Body of pancreas (tissue), 4 donors: ENCODE measurements at regions not wholly inside any gene's neighbourhood (a gene's known extent, or its start where the extent isn't known, plus 50 kb on each side); places are given as distances from the start of the nearest gene placed in this dataset.
A peak's percentile ranks its signal among the peaks of the same experiment; 100 is the strongest.

ENCODE experiments used
- ATAC-seq: fragments of 150-250 bp; one replicate; pipeline ENCODE4 v1.9.1; 2016
- DNase-seq, 4 donors: peaks; one replicate each; pipeline ENCODE4 v3.0.0-alpha.2; 2019
- H3K27ac ChIP-seq, 4 donors: fragments of 200-600 bp; sonication (generic); 1 replicate in 3 of 4; 2 replicates in 1 of 4; pipeline versions ENCODE4 v1.5.1 to v1.6.1; 2016 to 2019; ENCODE audit warnings: mild to moderate bottlenecking in 1 of 4, mixed read lengths in 1 of 4, moderate library complexity in 1 of 4
- H3K27me3 ChIP-seq, 2 donors: fragments of 200-600 bp; sonication (generic); one replicate each; pipeline ENCODE4 v1.6.0; 2016; ENCODE audit warnings: mild to moderate bottlenecking in 1 of 2
- H3K36me3 ChIP-seq, 2 donors: fragments of 200-600 bp; sonication (generic); replicated peaks in 1 of 2; 2 replicates each; pipeline ENCODE4 v1.5.1; 2016; ENCODE audit warnings: low read depth in 2 of 2; ENCODE audit not compliant: insufficient read depth in 1 of 2
- H3K4me1 ChIP-seq: fragments of 200-600 bp; sonication (generic); one replicate; pipeline ENCODE4 v1.6.0; 2016
- H3K4me3 ChIP-seq, 2 donors: fragments of 200-600 bp; sonication (generic); 1 replicate in 1 of 2; 2 replicates in 1 of 2; pipeline ENCODE4 v1.5.1; 2016 to 2019
- H3K9me3 ChIP-seq, 3 donors: fragments of 200-600 bp; sonication (generic); 1 replicate in 2 of 3; 2 replicates in 1 of 3; pipeline ENCODE4 v1.5.1; 2016
- CTCF ChIP-seq, 7 experiments: fragments of 450-650 bp in 4 of 7; fragments of 200-600 bp in 3 of 7; sonication (generic) in 3 of 7; IDR thresholded peaks; one replicate each; pipeline ENCODE4 v1.5.1; 2016 to 2019; ENCODE audit warnings: antibody characterized with exemption in 7 of 7
- POLR2A ChIP-seq, 3 donors: fragments of 450-650 bp; IDR thresholded peaks; one replicate each; pipeline ENCODE4 v1.6.1; 2016; ENCODE audit warnings: antibody characterized with exemption in 3 of 3, mild to moderate bottlenecking in 2 of 3
- WGBS, 2 donors: methylation state at CpG; one replicate each; pipeline ENCODE4 v1.1.5; 2017; 5-methylcytosine and 5-hydroxymethylcytosine counted together
- intact Hi-C: fragments of 100-400 bp; cut with DNase I; formaldehyde crosslinking; loops from one replicate; pipeline ENCODE4 v1.15.1; 2023

- H3K4me3 ChIP-seq: no peak overlapping the region
- no peak for TF ChIP-seq CTCF (IDR thresholded peaks at IDR 0.05)
- no peak for TF ChIP-seq POLR2A (IDR thresholded peaks at IDR 0.05)
- DNase-seq (peak; percentile 22 to 68 (median 56)), ATAC-seq (peak; percentile 74)
- 19 to 21% methylated on average over 4 of the region's 4 CpGs for WGBS, 2 donors
- H3K27ac ChIP-seq: peak overlapping the region; percentile 24 to 52 (median 37)
- no peaks in the 10 kb centered on the region for H3K36me3 ChIP-seq
- peaks cover 17% of the 10 kb centered on the region for H3K4me1 ChIP-seq
- no peaks in the 10 kb centered on the region for H3K9me3 ChIP-seq
- intact Hi-C loops: no loop called here
- no peaks in the 10 kb centered on the region for H3K27me3 ChIP-seq
Observed at GRCh38 chr9:14027116-14027800, 286.7 kb downstream of the NFIB start.

GRCh38 chr9:14025741-14026140 is 288.2 kb downstream of the NFIB start:
- intact Hi-C loops: no loop called here
- TF ChIP-seq CTCF (IDR thresholded peaks at IDR 0.05): no peak
- TF ChIP-seq POLR2A (IDR thresholded peaks at IDR 0.05): no peak

GRCh38 chr9:14023285-14023684 is 290.7 kb downstream of the NFIB start:
- Histone ChIP-seq H3K4me3 (no peak overlapping the region), H3K4me1 (peaks cover 17% of the 10 kb centered on the region), H3K27ac (no peak overlapping the region), H3K36me3 (no peaks in the 10 kb centered on the region), H3K9me3 (no peaks in the 10 kb centered on the region), H3K27me3 (no peaks in the 10 kb centered on the region)
- no peak for DNase-seq
- ATAC-seq: no peak
- 95 to 97% methylated on average over 1 of the region's 1 CpG for WGBS, 2 donors
- no peak for TF ChIP-seq POLR2A (IDR thresholded peaks at IDR 0.05)
- TF ChIP-seq CTCF (IDR thresholded peaks at IDR 0.05): no peak
- intact Hi-C loops: no loop called here

More at GRCh38 chr9:14025741-14026140, 288.2 kb downstream of the NFIB start:
- Histone ChIP-seq H3K36me3 (no peaks in the 10 kb centered on the region), H3K27me3 (no peaks in the 10 kb centered on the region), H3K27ac (no peak overlapping the region), H3K4me1 (peaks cover 17% of the 10 kb centered on the region), H3K4me3 (no peak overlapping the region), H3K9me3 (no peaks in the 10 kb centered on the region)
- WGBS, 2 donors: 32 to 75% methylated on average over 1 to 2 of the region's 2 CpGs
- no peak for ATAC-seq
- DNase-seq: no peak

GRCh38 chr9:14021871-14022525 is 291.9 kb downstream of the NFIB start:
- 70 to 90% methylated on average over 3 of the region's 3 CpGs for WGBS, 2 donors
- H3K27ac ChIP-seq: no peak overlapping the region
- DNase-seq (no peak), ATAC-seq (peak; percentile 27)
- no peak overlapping the region for H3K4me3 ChIP-seq
- peaks cover 4% of the 10 kb centered on the region for H3K4me1 ChIP-seq
- no peaks in the 10 kb centered on the region for H3K36me3 ChIP-seq
- intact Hi-C loops: no loop called here
- no peak for TF ChIP-seq CTCF (IDR thresholded peaks at IDR 0.05)
- H3K9me3 ChIP-seq: no peaks in the 10 kb centered on the region
- H3K27me3 ChIP-seq: no peaks in the 10 kb centered on the region
